A673 (cell line): ENCODE measurements at regions not wholly inside any gene's neighbourhood (a gene's known extent, or its start where the extent isn't known, plus 50 kb on each side); places are given as distances from the start of the nearest gene placed in this dataset.

Source experiments
- EZH2 ChIP-seq: fragments of 200-600 bp; sonication (generic); IDR thresholded peaks from 2 replicates; pipeline ENCODE4 v1.6.1; 2017; ENCODE audit warnings: borderline replicate concordance, low read depth, mild to moderate bottlenecking, mixed read lengths, antibody characterized with exemption, low read length; ENCODE audit not compliant: poor library complexity, severe bottlenecking
- TF ChIP-seq, protein P1 (sequence below): fragments of 300-800, 200-600 bp; sonication (generic); conservative IDR thresholded peaks from 2 replicates; pipeline ENCODE4 v1.5.1; 2017; ENCODE audit warnings: low read depth, mild to moderate bottlenecking, antibody characterized with exemption, low read length, moderate library complexity, mixed read lengths

DNA sequence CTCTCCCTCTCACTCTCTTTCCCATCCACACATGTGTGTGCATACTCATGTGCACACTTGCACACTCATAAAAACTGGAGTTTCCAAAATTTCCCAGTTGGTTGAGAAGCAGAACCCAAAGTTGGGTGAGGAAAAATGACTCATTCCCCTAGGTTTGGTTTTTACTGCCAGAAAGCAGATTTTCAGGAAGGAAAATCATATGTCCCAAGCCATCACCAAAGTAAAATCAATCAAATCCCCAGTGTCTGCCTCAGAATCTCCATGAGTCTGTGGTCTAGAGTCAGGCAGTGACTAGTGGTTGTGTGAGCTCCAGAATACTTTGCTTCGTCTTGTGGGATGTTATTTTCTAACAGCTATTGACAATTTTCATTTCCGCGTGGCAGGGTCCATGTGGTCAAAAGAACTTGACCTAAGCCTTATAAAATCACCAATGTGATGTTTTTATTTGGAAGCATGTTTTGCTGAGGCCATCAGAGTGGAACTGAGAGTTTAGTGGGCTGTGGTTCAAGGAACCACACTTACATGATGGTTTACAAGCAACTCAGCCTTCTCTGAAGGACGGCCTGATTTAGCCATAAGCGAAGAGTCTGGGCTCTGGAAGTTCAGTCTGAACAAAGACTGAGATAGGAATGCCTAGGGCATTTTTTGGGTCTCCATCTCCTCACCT lies 81.9 kb upstream of the CCN6 start:
- TF ChIP-seq, protein P1, sequence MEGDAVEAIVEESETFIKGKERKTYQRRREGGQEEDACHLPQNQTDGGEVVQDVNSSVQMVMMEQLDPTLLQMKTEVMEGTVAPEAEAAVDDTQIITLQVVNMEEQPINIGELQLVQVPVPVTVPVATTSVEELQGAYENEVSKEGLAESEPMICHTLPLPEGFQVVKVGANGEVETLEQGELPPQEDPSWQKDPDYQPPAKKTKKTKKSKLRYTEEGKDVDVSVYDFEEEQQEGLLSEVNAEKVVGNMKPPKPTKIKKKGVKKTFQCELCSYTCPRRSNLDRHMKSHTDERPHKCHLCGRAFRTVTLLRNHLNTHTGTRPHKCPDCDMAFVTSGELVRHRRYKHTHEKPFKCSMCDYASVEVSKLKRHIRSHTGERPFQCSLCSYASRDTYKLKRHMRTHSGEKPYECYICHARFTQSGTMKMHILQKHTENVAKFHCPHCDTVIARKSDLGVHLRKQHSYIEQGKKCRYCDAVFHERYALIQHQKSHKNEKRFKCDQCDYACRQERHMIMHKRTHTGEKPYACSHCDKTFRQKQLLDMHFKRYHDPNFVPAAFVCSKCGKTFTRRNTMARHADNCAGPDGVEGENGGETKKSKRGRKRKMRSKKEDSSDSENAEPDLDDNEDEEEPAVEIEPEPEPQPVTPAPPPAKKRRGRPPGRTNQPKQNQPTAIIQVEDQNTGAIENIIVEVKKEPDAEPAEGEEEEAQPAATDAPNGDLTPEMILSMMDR = no peak
- TF ChIP-seq EZH2 = no peak
